IPS-15b (cell line): ENCODE measurements at regions not wholly inside any gene's neighbourhood (a gene's known extent, or its start where the extent isn't known, plus 50 kb on each side); places are given as distances from the start of the nearest gene placed in this dataset.

ENCODE experiments used
- H3K27me3 ChIP-seq: one replicate; pipeline ENCODE4 v1.6.1; 2013; ENCODE audit warnings: low read length; ENCODE audit not compliant: control insufficient read depth, insufficient read depth
- H3K36me3 ChIP-seq: one replicate; pipeline ENCODE4 v1.6.1; 2013; ENCODE audit warnings: low read length; ENCODE audit not compliant: control insufficient read depth, insufficient read depth
- H3K4me1 ChIP-seq: one replicate; pipeline ENCODE4 v1.6.1; 2013; ENCODE audit warnings: mild to moderate bottlenecking, low read length; ENCODE audit not compliant: control insufficient read depth, insufficient read depth
- H3K4me3 ChIP-seq: one replicate; pipeline ENCODE4 v1.5.1; 2013; ENCODE audit warnings: low read depth, low read length
- H3K9ac ChIP-seq: one replicate; pipeline ENCODE4 v1.6.1; 2013; ENCODE audit warnings: low read depth, mild to moderate bottlenecking, low read length
- H3K9me3 ChIP-seq: one replicate; pipeline ENCODE4 v1.6.1; 2013; ENCODE audit warnings: mild to moderate bottlenecking, low read length; ENCODE audit not compliant: control insufficient read depth, insufficient read depth

GRCh38 chr10:21095494-21096055 lies 198.5 kb upstream of the NEBL start:
- no peaks in the 10 kb centered on the region for H3K9me3 ChIP-seq
- no peak overlapping the region for H3K9ac ChIP-seq
- H3K36me3 ChIP-seq = no peaks in the 10 kb centered on the region
- H3K4me1 ChIP-seq = no peaks in the 10 kb centered on the region
- no peak overlapping the region for H3K4me3 ChIP-seq
- H3K27me3 ChIP-seq = no peaks in the 10 kb centered on the region

- Histone ChIP-seq H3K9ac (no peak overlapping the region), H3K27me3 (no peaks in the 10 kb centered on the region), H3K9me3 (no peaks in the 10 kb centered on the region), H3K4me1 (no peaks in the 10 kb centered on the region), H3K36me3 (no peaks in the 10 kb centered on the region), H3K4me3 (no peak overlapping the region)
Observed at GRCh38 chr10:21095073-21095472, 198.0 kb upstream of the NEBL start.

- H3K36me3 ChIP-seq = no peaks in the 10 kb centered on the region
Observed at GRCh38 chr10:21092683-21093524, 195.8 kb upstream of the NEBL start.

GRCh38 chr10:21090609-21091082 lies 193.5 kb upstream of the NEBL start:
- Histone ChIP-seq H3K27me3 (no peaks in the 10 kb centered on the region), H3K9me3 (no peaks in the 10 kb centered on the region), H3K4me1 (no peaks in the 10 kb centered on the region), H3K36me3 (no peaks in the 10 kb centered on the region), H3K9ac (no peak overlapping the region), H3K4me3 (no peak overlapping the region)

More at GRCh38 chr10:21092683-21093524, 195.8 kb upstream of the NEBL start:
- no peaks in the 10 kb centered on the region for H3K4me1 ChIP-seq
- no peaks in the 10 kb centered on the region for H3K9me3 ChIP-seq
- no peak overlapping the region for H3K4me3 ChIP-seq
- no peak overlapping the region for H3K9ac ChIP-seq
- H3K27me3 ChIP-seq = no peaks in the 10 kb centered on the region

GRCh38 chr10:21087476-21087875 lies 190.4 kb upstream of the NEBL start:
- Histone ChIP-seq H3K27me3 (no peaks in the 10 kb centered on the region), H3K9ac (no peak overlapping the region)

GRCh38 chr10:21084700-21085099 lies 187.6 kb upstream of the NEBL start:
- H3K9me3 ChIP-seq = no peaks in the 10 kb centered on the region
- H3K4me3 ChIP-seq = no peak overlapping the region
- no peaks in the 10 kb centered on the region for H3K4me1 ChIP-seq
- H3K27me3 ChIP-seq = no peaks in the 10 kb centered on the region
- no peaks in the 10 kb centered on the region for H3K36me3 ChIP-seq
- H3K9ac ChIP-seq = no peak overlapping the region

More at GRCh38 chr10:21087476-21087875, 190.4 kb upstream of the NEBL start:
- Histone ChIP-seq H3K36me3 (no peaks in the 10 kb centered on the region), H3K4me1 (no peaks in the 10 kb centered on the region), H3K9me3 (no peaks in the 10 kb centered on the region), H3K4me3 (no peak overlapping the region)

GRCh38 chr10:21083861-21084260 lies 186.8 kb upstream of the NEBL start:
- H3K4me3 ChIP-seq = no peak overlapping the region
- peaks cover 6% of the 10 kb centered on the region for H3K27me3 ChIP-seq
- H3K4me1 ChIP-seq = no peaks in the 10 kb centered on the region
- no peak overlapping the region for H3K9ac ChIP-seq
- no peaks in the 10 kb centered on the region for H3K9me3 ChIP-seq
- H3K36me3 ChIP-seq = no peaks in the 10 kb centered on the region

- no peaks in the 10 kb centered on the region for H3K9me3 ChIP-seq
- no peak overlapping the region for H3K9ac ChIP-seq
- H3K36me3 ChIP-seq = no peaks in the 10 kb centered on the region
- no peak overlapping the region for H3K4me3 ChIP-seq
- peaks cover 7% of the 10 kb centered on the region for H3K27me3 ChIP-seq
- H3K4me1 ChIP-seq = no peaks in the 10 kb centered on the region
Observed at GRCh38 chr10:21082206-21082605, 185.1 kb upstream of the NEBL start.

- Histone ChIP-seq H3K4me3 (no peak overlapping the region), H3K4me1 (no peaks in the 10 kb centered on the region), H3K9me3 (no peaks in the 10 kb centered on the region), H3K27me3 (peaks cover 7% of the 10 kb centered on the region), H3K36me3 (no peaks in the 10 kb centered on the region), H3K9ac (no peak overlapping the region)
Observed at GRCh38 chr10:21080261-21080660, 183.2 kb upstream of the NEBL start.

GRCh38 chr10:21079330-21079658 lies 182.2 kb upstream of the NEBL start:
- Histone ChIP-seq H3K27me3 (peaks cover 7% of the 10 kb centered on the region), H3K9ac (no peak overlapping the region)

GRCh38 chr10:21078410-21079329 lies 181.6 kb upstream of the NEBL start:
- Histone ChIP-seq H3K36me3 (no peaks in the 10 kb centered on the region), H3K9ac (no peak overlapping the region), H3K4me3 (no peak overlapping the region), H3K9me3 (no peaks in the 10 kb centered on the region), H3K4me1 (no peaks in the 10 kb centered on the region), H3K27me3 (peaks cover 7% of the 10 kb centered on the region)

More at GRCh38 chr10:21079330-21079658, 182.2 kb upstream of the NEBL start:
- H3K4me3 ChIP-seq = no peak overlapping the region
- H3K9me3 ChIP-seq = no peaks in the 10 kb centered on the region
- no peaks in the 10 kb centered on the region for H3K4me1 ChIP-seq
- H3K36me3 ChIP-seq = no peaks in the 10 kb centered on the region
